Esophagus squamous epithelium (tissue), 5 donors: ENCODE measurements at regions not wholly inside any gene's neighbourhood (a gene's known extent, or its start where the extent isn't known, plus 50 kb on each side); places are given as distances from the start of the nearest gene placed in this dataset.

Experiments
- DNase-seq: peaks from one replicate; lab custom pipeline; 2025; lab: John Stamatoyannopoulos, UW
- H3K27ac ChIP-seq, 4 donors: fragments of 200-600 bp; sonication (generic); one replicate each; pipeline ENCODE4 v1.5.1; 2016 to 2019; ENCODE audit warnings: mild to moderate bottlenecking in 1 of 4
- H3K27me3 ChIP-seq, 4 donors: fragments of 200-600 bp; sonication (generic); 1 replicate in 3 of 4; 2 replicates in 1 of 4; pipeline versions ENCODE4 v1.5.1 to v1.6.0; 2017 to 2021; ENCODE audit warnings: antibody characterized with exemption in 1 of 4
- H3K36me3 ChIP-seq, 3 donors: fragments of 200-600 bp; sonication (generic); one replicate each; pipeline ENCODE4 v1.5.1; 2016 to 2019
- H3K4me1 ChIP-seq, 3 donors: fragments of 200-600 bp; sonication (generic); one replicate each; pipeline ENCODE4 v1.5.1; 2017 to 2019
- H3K4me3 ChIP-seq, 4 donors: fragments of 200-600 bp; sonication (generic); 1 replicate in 3 of 4; 2 replicates in 1 of 4; pipeline ENCODE4 v1.5.1; 2016 to 2019; ENCODE audit warnings: mild to moderate bottlenecking in 2 of 4, moderate library complexity in 1 of 4
- H3K9me3 ChIP-seq, 3 donors: fragments of 200-600 bp; sonication (generic); one replicate each; pipeline ENCODE4 v1.5.1; 2016 to 2019
- POLR2A ChIP-seq, 4 donors: fragments of 450-650 bp; IDR thresholded peaks; one replicate each; pipeline ENCODE4 v1.6.1; 2017; ENCODE audit warnings: antibody characterized with exemption in 4 of 4, mild to moderate bottlenecking in 4 of 4, moderate library complexity in 3 of 4
- WGBS, 2 donors: methylation state at CpG; one replicate each; pipeline ENCODE4 v1.1.5; 2018; 5-methylcytosine and 5-hydroxymethylcytosine counted together
- intact Hi-C: fragments of 100-400 bp; cut with DNase I; formaldehyde crosslinking; loops from one replicate; pipeline ENCODE4 v1.15.0; 2022
- TF ChIP-seq, protein P1 (sequence below), 6 experiments: fragments of 450-650 bp in 4 of 6; fragments of 200-600 bp in 2 of 6; sonication (generic) in 2 of 6; IDR thresholded peaks; one replicate each; pipeline ENCODE4 v1.5.1; 2016 to 2019; ENCODE audit warnings: antibody characterized with exemption in 6 of 6, mild to moderate bottlenecking in 4 of 6, moderate library complexity in 4 of 6
- donor health status: DM: yes; HTN: yes; CAD: no.

DNA sequence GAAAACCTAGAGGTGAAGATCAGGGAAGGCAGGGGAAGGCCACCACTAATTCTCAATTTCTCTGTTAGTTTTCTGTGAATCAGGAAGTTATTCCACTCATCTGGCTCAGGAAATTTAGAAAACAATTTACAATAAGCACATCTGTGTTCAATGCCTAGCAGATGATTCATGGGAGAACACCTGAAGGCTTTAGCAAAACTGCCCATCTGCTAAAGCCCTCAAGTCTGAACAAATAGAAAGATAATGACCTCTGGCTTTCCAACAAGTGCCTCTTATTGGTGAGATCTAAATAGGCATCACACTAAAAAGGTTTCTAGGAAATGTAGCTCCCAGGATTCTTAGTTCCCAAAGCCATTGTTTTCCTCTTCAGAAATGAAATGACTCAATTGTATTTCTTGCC is 122.1 kb upstream of the GNPDA2 start:
- no peak for TF ChIP-seq POLR2A (IDR thresholded peaks at IDR 0.05)
- TF ChIP-seq, protein P1, sequence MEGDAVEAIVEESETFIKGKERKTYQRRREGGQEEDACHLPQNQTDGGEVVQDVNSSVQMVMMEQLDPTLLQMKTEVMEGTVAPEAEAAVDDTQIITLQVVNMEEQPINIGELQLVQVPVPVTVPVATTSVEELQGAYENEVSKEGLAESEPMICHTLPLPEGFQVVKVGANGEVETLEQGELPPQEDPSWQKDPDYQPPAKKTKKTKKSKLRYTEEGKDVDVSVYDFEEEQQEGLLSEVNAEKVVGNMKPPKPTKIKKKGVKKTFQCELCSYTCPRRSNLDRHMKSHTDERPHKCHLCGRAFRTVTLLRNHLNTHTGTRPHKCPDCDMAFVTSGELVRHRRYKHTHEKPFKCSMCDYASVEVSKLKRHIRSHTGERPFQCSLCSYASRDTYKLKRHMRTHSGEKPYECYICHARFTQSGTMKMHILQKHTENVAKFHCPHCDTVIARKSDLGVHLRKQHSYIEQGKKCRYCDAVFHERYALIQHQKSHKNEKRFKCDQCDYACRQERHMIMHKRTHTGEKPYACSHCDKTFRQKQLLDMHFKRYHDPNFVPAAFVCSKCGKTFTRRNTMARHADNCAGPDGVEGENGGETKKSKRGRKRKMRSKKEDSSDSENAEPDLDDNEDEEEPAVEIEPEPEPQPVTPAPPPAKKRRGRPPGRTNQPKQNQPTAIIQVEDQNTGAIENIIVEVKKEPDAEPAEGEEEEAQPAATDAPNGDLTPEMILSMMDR (IDR thresholded peaks at IDR 0.05) = no peak
- H3K9me3 ChIP-seq = no peaks in the 10 kb centered on the region
- no peaks in the 10 kb centered on the region for H3K4me1 ChIP-seq
- H3K27me3 ChIP-seq = no peaks in the 10 kb centered on the region
- H3K36me3 ChIP-seq = no peaks in the 10 kb centered on the region
- no peak for DNase-seq
- no peak overlapping the region for H3K4me3 ChIP-seq
- intact Hi-C loops = no loop called here
- H3K27ac ChIP-seq = no peak overlapping the region

DNA sequence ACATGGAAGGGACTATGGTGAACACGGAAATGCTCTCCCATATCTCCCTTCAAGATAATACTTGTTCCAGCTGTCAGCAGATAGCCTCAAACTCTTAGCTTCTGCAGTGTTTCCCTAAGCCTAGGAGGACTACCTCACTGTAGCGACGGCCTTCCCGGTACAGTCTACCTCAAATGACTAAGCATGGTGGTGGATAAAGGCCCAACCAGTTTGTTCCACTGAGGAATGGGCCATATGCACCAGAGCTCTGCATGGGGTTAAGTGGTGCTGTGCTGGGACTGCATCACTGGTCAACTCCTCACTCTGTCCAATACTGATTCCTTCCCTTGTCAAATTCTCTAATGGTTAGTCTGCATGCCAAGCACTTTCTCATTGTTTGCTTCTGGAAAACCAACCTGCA is 119.6 kb upstream of the GNPDA2 start:
- intact Hi-C loops = no loop called here
- Histone ChIP-seq H3K4me3 (no peak overlapping the region), H3K9me3 (no peaks in the 10 kb centered on the region), H3K27ac (no peak overlapping the region), H3K27me3 (no peaks in the 10 kb centered on the region), H3K36me3 (no peaks in the 10 kb centered on the region), H3K4me1 (no peaks in the 10 kb centered on the region)
- 78 to 93% methylated on average over 4 of the region's 4 CpGs for WGBS, 2 donors
- DNase-seq = no peak
- TF ChIP-seq POLR2A (IDR thresholded peaks at IDR 0.05) = no peak
- TF ChIP-seq, protein P1 (IDR thresholded peaks at IDR 0.05) = no peak

DNA sequence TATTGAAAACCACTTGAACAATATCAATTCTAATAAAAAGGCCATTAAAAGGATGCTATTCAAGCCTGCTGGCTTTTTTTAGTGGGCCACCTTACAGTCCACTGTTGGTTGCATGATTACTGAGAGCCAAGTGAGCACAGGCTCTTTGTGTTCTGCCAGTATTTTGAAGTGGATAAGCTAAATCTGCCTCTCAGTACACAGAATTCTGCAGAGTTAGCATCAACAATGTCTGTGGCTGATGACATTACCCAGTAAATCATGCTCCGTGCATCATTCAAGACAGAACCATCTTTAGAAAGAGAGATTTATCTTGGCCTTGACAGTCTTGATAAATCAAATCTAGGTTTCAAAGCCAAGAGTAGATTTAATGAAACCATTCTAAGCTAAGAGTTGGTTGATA is 119.0 kb upstream of the GNPDA2 start:
- Histone ChIP-seq H3K9me3 (no peaks in the 10 kb centered on the region), H3K4me1 (no peaks in the 10 kb centered on the region), H3K4me3 (no peak overlapping the region), H3K36me3 (no peaks in the 10 kb centered on the region), H3K27ac (no peak overlapping the region), H3K27me3 (no peaks in the 10 kb centered on the region)
- no peak for TF ChIP-seq POLR2A (IDR thresholded peaks at IDR 0.05)
- no peak for DNase-seq
- intact Hi-C loops = no loop called here
- 76 to 91% methylated on average over 1 of the region's 1 CpG for WGBS, 2 donors

DNA sequence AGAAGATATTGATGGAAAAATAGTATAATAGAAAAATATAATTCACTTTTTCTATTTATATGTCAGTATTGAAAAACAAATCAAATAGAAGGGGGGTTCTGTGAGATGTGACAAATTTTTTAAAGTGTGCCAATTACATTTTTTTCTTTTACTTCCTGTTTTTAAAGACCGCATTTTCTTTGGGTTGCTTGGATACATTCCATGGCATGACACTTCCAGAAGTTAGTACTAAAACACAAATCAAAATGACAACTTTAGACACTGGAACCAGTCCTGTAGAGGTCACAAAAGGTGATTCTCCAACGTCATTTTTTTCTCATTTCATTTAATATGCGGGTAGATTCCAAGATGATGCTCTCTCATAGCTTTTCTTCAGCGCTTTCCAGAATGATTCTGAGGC is 116.2 kb upstream of the GNPDA2 start:
- no peak for DNase-seq
- Histone ChIP-seq H3K36me3 (no peaks in the 10 kb centered on the region), H3K4me1 (no peaks in the 10 kb centered on the region), H3K27me3 (no peaks in the 10 kb centered on the region), H3K27ac (no peak overlapping the region), H3K4me3 (no peak overlapping the region), H3K9me3 (no peaks in the 10 kb centered on the region)
- TF ChIP-seq, protein P1 (IDR thresholded peaks at IDR 0.05) = no peak
- no peak for TF ChIP-seq POLR2A (IDR thresholded peaks at IDR 0.05)
- intact Hi-C loops = no loop called here
- 49 to 59% methylated on average over 4 of the region's 4 CpGs for WGBS, 2 donors

DNA sequence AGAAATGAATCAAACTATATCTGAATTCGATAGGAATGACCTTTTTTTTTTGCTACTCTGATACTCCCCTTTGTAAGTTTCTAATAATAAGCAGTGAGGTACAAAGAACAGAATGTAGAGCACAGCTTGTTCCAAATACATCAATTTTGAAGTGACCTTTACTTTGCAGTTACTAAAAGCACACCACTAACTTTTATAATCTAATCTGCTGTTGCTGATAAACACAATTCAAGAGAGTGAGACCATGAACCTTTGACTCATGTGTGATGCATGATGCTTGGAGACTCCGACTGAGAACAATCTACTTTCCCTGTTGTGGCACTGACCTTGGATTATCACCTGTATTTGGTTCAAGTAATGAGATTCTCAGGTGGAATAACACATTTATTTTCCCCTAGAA is 91.6 kb upstream of the GNPDA2 start:
- Histone ChIP-seq H3K27me3 (no peaks in the 10 kb centered on the region), H3K4me3 (no peak overlapping the region), H3K36me3 (no peaks in the 10 kb centered on the region), H3K27ac (no peak overlapping the region), H3K4me1 (no peaks in the 10 kb centered on the region), H3K9me3 (peaks cover 0 to 10% (median 3%) of the 10 kb centered on the region in 3 donors)
- no peak for DNase-seq
- TF ChIP-seq, protein P1 (IDR thresholded peaks at IDR 0.05) = no peak
- TF ChIP-seq POLR2A (IDR thresholded peaks at IDR 0.05) = no peak
- 42 to 56% methylated on average over 2 of the region's 2 CpGs for WGBS, 2 donors
- intact Hi-C loops = no loop called here

DNA sequence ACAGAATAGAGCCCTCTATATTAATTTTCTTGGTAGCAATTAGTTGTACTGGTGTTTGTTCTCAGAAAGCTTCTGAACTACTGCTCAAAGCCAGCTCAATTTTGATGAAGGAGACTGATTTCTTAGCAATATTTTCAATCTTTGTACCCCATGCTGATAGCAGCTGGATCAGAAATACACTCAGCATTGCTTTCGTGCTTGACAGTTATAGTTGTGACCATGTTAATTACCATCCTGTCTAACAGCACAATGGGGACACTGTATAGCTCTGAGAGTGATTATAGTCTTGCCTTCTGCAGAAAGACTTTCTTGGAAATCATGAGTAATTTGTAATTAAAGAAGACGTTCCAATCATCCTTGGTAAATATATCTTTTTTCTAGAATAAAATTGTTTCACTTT is 79.7 kb upstream of the GNPDA2 start:
- Histone ChIP-seq H3K4me3 (no peak overlapping the region), H3K4me1 (no peaks in the 10 kb centered on the region), H3K27me3 (no peaks in the 10 kb centered on the region), H3K36me3 (no peaks in the 10 kb centered on the region), H3K27ac (no peak overlapping the region), H3K9me3 (no peaks in the 10 kb centered on the region)
- TF ChIP-seq POLR2A (IDR thresholded peaks at IDR 0.05) = no peak
- TF ChIP-seq, protein P1 (IDR thresholded peaks at IDR 0.05) = no peak
- no peak for DNase-seq
- intact Hi-C loops = no loop called here
- WGBS, 2 donors = 45 to 49% methylated on average over 2 of the region's 2 CpGs
